ENCODE measurements at regions not wholly inside any gene's neighbourhood (a gene's known extent, or its start where the extent isn't known, plus 50 kb on each side); places are given as distances from the start of the nearest gene placed in this dataset.

DNA sequence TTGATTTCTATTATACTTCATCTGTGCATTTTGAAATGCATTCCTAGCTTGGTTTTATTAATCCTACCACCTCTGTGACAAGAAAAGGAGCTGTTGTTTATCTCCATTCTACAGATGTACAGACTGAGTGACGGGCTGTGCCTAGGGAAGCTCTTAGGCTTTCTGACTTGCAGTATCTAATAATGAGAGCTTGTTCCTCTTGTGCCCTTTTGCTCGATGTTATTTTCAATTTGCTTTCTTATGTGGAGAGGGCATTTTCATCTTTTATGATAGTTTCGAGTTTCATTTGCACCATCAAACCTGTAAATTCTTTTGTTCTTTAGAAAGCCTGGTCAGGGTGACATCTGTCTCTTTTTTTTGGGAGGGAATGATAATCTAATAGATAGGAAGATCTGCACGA, 256.5 kb downstream of the C4orf33 start:
- H3K27me3 ChIP-seq (replicated peaks; ENCODE audit: insufficient read depth): no peaks in the 10 kb centered on the region
- TF ChIP-seq, protein P1, sequence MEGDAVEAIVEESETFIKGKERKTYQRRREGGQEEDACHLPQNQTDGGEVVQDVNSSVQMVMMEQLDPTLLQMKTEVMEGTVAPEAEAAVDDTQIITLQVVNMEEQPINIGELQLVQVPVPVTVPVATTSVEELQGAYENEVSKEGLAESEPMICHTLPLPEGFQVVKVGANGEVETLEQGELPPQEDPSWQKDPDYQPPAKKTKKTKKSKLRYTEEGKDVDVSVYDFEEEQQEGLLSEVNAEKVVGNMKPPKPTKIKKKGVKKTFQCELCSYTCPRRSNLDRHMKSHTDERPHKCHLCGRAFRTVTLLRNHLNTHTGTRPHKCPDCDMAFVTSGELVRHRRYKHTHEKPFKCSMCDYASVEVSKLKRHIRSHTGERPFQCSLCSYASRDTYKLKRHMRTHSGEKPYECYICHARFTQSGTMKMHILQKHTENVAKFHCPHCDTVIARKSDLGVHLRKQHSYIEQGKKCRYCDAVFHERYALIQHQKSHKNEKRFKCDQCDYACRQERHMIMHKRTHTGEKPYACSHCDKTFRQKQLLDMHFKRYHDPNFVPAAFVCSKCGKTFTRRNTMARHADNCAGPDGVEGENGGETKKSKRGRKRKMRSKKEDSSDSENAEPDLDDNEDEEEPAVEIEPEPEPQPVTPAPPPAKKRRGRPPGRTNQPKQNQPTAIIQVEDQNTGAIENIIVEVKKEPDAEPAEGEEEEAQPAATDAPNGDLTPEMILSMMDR (IDR thresholded peaks at IDR 0.05): no peak
- TF ChIP-seq POLR2AphosphoS5 (IDR thresholded peaks at IDR 0.05) (no peak), POLR2A (IDR thresholded peaks at IDR 0.05) (no peak)
- no peaks in the 10 kb centered on the region for H3K9me3 ChIP-seq
- no peak overlapping the region for H3K27ac ChIP-seq
- intact Hi-C loops (cut with DNase I): no loop called here
- DNase-seq (ENCODE audit: low spot score): no peak
- H3K36me3 ChIP-seq: no peaks in the 10 kb centered on the region
- WGBS: 61% methylated on average over 4 of the region's 4 CpGs
- H3K4me3 ChIP-seq: no peak overlapping the region
- H3K4me1 ChIP-seq (replicated peaks): no peaks in the 10 kb centered on the region

DNA sequence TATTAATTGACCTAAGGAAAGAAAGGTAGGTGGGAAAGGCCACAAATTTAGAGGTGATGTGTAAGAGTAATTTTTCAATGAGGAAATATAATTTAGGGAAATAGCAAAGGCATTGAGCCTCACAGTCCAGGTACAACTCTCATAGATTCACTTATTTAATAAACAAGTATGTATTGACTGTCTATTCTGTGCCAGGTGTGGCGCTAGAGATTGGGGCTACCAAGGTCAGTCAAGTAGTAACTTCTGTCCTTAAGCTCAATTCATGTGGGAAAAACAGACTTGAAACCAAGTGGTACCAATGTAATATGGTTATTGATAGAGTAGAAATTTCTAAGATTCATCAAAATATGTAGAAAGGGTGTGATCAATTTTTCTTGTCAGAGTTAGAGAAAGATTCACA, 257.5 kb downstream of the C4orf33 start:
- Histone ChIP-seq H3K4me3 (no peak overlapping the region), H3K9me3 (no peaks in the 10 kb centered on the region), H3K4me1 (replicated peaks) (no peaks in the 10 kb centered on the region), H3K27me3 (replicated peaks; ENCODE audit: insufficient read depth) (no peaks in the 10 kb centered on the region), H3K27ac (no peak overlapping the region), H3K36me3 (no peaks in the 10 kb centered on the region)
- no peak for TF ChIP-seq POLR2A (IDR thresholded peaks at IDR 0.05)
- no peak for TF ChIP-seq POLR2AphosphoS5 (IDR thresholded peaks at IDR 0.05)
- TF ChIP-seq, protein P1 (IDR thresholded peaks at IDR 0.05): no peak
- WGBS: 100% methylated on average over 1 of the region's 1 CpG
- intact Hi-C loops (cut with DNase I): no loop called here
- DNase-seq (ENCODE audit: low spot score): no peak

DNA sequence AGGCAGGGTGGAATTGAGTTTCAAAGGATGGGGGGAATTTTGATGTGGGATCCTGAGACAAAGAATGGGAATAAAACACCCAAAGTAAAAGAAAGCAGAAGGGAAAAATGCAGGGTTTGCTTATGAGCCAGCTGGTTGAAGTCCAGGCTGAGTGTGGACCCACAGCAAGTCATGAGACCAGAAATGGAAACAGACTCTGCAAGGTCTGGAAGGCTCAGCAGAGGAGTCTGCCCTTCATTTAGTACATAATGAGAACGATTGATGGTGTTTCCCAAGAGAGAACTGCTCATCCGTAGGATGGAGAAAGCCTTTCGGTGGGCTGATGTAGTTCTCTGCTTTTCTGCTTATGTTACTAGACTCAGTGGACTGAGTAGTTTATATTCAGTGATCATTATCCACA, 259.1 kb downstream of the C4orf33 start:
- no peak overlapping the region for H3K27ac ChIP-seq
- WGBS: 84% methylated on average over 3 of the region's 3 CpGs
- no peaks in the 10 kb centered on the region for H3K27me3 ChIP-seq (replicated peaks; ENCODE audit: insufficient read depth)
- no peak overlapping the region for H3K4me3 ChIP-seq
- H3K9me3 ChIP-seq: no peaks in the 10 kb centered on the region
- TF ChIP-seq, protein P1 (IDR thresholded peaks at IDR 0.05): no peak
- no peak for TF ChIP-seq POLR2AphosphoS5 (IDR thresholded peaks at IDR 0.05)
- TF ChIP-seq POLR2A (IDR thresholded peaks at IDR 0.05): no peak
- H3K4me1 ChIP-seq (replicated peaks): no peaks in the 10 kb centered on the region
- DNase-seq (ENCODE audit: low spot score): no peak
- H3K36me3 ChIP-seq: no peaks in the 10 kb centered on the region
- intact Hi-C loops (cut with DNase I): no loop called here

DNA sequence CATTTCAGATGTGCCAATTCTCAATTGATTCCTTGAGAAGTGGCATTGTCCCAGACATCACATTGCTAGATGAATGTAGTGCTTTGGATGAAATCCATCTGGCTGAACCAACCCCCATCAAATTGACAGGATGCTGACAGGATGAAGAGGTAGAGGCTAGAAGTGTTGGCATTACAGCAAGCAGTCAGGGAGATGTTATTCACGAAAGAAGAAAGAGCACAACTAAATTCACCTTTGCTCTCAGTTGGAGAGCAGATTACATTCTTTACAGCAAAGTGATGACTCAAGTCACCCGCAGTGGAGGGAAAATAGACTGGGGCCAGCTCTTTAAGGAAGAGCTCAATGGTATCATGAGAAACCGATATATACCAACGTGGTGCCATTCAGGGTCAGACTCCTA, 259.6 kb downstream of the C4orf33 start:
- intact Hi-C loops (cut with DNase I): no loop called here

DNA sequence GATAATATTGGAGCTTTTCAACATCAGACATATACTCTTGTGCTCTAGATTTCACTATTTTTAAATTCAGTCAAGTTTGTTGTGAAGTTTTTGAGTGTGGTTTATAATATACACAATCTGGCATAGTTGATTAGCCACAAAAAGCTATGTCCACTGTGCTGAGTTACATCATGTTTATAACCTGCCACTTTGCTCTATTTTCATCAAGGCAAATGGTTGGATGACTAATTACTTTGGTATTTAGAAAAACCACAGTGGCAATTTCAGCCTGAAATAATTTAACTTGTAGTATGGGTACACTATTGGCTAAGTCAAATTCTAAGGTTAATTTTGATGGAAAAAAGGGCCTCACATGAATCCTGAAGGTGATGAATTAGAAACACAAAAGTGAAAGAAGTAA, 262.6 kb downstream of the C4orf33 start:
- Histone ChIP-seq H3K36me3 (no peaks in the 10 kb centered on the region), H3K27me3 (replicated peaks; ENCODE audit: insufficient read depth) (no peaks in the 10 kb centered on the region), H3K4me1 (replicated peaks) (no peaks in the 10 kb centered on the region), H3K4me3 (no peak overlapping the region), H3K9me3 (no peaks in the 10 kb centered on the region), H3K27ac (no peak overlapping the region)
- intact Hi-C loops (cut with DNase I): no loop called here
- TF ChIP-seq, protein P1 (IDR thresholded peaks at IDR 0.05): no peak
- DNase-seq (ENCODE audit: low spot score): no peak

More for the DNA sequence above, 259.6 kb downstream of the C4orf33 start:
- WGBS: 62% methylated on average over 4 of the region's 4 CpGs
- Histone ChIP-seq H3K9me3 (no peaks in the 10 kb centered on the region), H3K27ac (no peak overlapping the region), H3K27me3 (replicated peaks; ENCODE audit: insufficient read depth) (no peaks in the 10 kb centered on the region), H3K4me3 (no peak overlapping the region), H3K36me3 (no peaks in the 10 kb centered on the region), H3K4me1 (replicated peaks) (no peaks in the 10 kb centered on the region)
- TF ChIP-seq, protein P1 (IDR thresholded peaks at IDR 0.05): no peak
- TF ChIP-seq POLR2A (IDR thresholded peaks at IDR 0.05) (no peak), POLR2AphosphoS5 (IDR thresholded peaks at IDR 0.05) (no peak)
- no peak for DNase-seq (ENCODE audit: low spot score)
